GM23338 (cell line): ENCODE measurements at regions not wholly inside any gene's neighbourhood (a gene's known extent, or its start where the extent isn't known, plus 50 kb on each side); places are given as distances from the start of the nearest gene placed in this dataset.

Experiments
- JUNB ChIP-seq: IDR thresholded peaks from one replicate; pipeline ENCODE4 v1.6.1; 2016; ENCODE audit warnings: antibody characterized with exemption; ENCODE audit not compliant: unreplicated experiment
- STAT1 ChIP-seq: IDR thresholded peaks from one replicate; pipeline ENCODE4 v1.6.1; 2016; ENCODE audit warnings: antibody characterized with exemption; ENCODE audit not compliant: unreplicated experiment
- ZNF114 ChIP-seq: fragments of 250-450 bp; sonication (Bioruptor Pico); IDR thresholded peaks from 2 replicates; pipeline ENCODE4 v1.5.0; 2020; ENCODE audit warnings: mild to moderate bottlenecking, moderate library complexity
- TF ChIP-seq, protein P1 (sequence below): fragments of 250-450 bp; sonication (Bioruptor Pico); IDR thresholded peaks from 2 replicates; pipeline ENCODE4 v1.5.0; 2020; ENCODE audit warnings: mild to moderate bottlenecking, moderate library complexity
- TF ChIP-seq, protein P2 (sequence below): IDR thresholded peaks from one replicate; pipeline ENCODE4 v1.6.1; 2018; ENCODE audit warnings: antibody characterized with exemption; ENCODE audit not compliant: unreplicated experiment
- TF ChIP-seq, protein P3 (sequence below), 2 experiments: fragments of 200-600 bp in 1 of 2; sonication (generic) in 1 of 2; conservative IDR thresholded peaks; 2 replicates each; pipeline versions ENCODE4 v1.5.1 to v1.6.1; 2016 to 2017; ENCODE audit warnings: antibody characterized with exemption in 2 of 2, low read depth in 2 of 2, mild to moderate bottlenecking in 2 of 2, moderate library complexity in 1 of 2

DNA sequence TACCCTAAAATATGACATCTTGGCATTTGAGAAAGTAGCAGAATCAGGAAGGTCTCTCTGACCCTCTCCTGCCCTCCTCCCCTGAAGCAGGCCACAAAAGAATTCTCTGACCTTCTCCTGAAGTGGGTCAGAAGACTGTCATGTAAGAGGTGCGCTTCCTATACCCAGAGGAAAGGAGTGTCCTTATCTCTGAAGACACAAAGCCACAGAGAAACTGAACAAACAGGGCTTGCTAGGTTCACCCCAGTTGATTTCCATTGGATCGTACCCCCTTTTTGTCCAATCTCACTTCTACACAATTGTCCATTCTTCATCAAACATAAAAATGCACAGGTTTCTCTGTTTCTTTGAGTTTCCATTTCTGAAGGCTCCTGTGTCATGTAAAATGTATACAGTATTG is 272.0 kb upstream of the SOX4 start (continued):
- TF ChIP-seq, protein P1, sequence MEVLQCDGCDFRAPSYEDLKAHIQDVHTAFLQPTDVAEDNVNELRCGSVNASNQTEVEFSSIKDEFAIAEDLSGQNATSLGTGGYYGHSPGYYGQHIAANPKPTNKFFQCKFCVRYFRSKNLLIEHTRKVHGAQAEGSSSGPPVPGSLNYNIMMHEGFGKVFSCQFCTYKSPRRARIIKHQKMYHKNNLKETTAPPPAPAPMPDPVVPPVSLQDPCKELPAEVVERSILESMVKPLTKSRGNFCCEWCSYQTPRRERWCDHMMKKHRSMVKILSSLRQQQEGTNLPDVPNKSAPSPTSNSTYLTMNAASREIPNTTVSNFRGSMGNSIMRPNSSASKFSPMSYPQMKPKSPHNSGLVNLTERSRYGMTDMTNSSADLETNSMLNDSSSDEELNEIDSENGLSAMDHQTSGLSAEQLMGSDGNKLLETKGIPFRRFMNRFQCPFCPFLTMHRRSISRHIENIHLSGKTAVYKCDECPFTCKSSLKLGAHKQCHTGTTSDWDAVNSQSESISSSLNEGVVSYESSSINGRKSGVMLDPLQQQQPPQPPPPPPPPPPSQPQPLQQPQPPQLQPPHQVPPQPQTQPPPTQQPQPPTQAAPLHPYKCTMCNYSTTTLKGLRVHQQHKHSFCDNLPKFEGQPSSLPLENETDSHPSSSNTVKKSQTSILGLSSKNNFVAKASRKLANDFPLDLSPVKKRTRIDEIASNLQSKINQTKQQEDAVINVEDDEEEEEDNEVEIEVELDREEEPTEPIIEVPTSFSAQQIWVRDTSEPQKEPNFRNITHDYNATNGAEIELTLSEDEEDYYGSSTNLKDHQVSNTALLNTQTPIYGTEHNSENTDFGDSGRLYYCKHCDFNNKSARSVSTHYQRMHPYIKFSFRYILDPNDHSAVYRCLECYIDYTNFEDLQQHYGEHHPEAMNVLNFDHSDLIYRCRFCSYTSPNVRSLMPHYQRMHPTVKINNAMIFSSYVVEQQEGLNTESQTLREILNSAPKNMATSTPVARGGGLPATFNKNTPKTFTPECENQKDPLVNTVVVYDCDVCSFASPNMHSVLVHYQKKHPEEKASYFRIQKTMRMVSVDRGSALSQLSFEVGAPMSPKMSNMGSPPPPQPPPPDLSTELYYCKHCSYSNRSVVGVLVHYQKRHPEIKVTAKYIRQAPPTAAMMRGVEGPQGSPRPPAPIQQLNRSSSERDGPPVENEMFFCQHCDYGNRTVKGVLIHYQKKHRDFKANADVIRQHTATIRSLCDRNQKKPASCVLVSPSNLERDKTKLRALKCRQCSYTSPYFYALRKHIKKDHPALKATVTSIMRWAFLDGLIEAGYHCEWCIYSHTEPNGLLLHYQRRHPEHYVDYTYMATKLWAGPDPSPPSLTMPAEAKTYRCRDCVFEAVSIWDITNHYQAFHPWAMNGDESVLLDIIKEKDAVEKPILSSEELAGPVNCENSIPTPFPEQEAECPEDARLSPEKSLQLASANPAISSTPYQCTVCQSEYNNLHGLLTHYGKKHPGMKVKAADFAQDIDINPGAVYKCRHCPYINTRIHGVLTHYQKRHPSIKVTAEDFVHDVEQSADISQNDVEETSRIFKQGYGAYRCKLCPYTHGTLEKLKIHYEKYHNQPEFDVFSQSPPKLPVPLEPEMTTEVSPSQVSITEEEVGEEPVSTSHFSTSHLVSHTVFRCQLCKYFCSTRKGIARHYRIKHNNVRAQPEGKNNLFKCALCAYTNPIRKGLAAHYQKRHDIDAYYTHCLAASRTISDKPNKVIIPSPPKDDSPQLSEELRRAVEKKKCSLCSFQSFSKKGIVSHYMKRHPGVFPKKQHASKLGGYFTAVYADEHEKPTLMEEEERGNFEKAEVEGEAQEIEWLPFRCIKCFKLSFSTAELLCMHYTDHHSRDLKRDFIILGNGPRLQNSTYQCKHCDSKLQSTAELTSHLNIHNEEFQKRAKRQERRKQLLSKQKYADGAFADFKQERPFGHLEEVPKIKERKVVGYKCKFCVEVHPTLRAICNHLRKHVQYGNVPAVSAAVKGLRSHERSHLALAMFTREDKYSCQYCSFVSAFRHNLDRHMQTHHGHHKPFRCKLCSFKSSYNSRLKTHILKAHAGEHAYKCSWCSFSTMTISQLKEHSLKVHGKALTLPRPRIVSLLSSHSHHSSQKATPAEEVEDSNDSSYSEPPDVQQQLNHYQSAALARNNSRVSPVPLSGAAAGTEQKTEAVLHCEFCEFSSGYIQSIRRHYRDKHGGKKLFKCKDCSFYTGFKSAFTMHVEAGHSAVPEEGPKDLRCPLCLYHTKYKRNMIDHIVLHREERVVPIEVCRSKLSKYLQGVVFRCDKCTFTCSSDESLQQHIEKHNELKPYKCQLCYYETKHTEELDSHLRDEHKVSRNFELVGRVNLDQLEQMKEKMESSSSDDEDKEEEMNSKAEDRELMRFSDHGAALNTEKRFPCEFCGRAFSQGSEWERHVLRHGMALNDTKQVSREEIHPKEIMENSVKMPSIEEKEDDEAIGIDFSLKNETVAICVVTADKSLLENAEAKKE (CRISPR knock-in tag) = no peak
- TF ChIP-seq JUNB (no peak), ZNF114 (CRISPR knock-in tag) (no peak), STAT1 (no peak)
- TF ChIP-seq, protein P2, sequence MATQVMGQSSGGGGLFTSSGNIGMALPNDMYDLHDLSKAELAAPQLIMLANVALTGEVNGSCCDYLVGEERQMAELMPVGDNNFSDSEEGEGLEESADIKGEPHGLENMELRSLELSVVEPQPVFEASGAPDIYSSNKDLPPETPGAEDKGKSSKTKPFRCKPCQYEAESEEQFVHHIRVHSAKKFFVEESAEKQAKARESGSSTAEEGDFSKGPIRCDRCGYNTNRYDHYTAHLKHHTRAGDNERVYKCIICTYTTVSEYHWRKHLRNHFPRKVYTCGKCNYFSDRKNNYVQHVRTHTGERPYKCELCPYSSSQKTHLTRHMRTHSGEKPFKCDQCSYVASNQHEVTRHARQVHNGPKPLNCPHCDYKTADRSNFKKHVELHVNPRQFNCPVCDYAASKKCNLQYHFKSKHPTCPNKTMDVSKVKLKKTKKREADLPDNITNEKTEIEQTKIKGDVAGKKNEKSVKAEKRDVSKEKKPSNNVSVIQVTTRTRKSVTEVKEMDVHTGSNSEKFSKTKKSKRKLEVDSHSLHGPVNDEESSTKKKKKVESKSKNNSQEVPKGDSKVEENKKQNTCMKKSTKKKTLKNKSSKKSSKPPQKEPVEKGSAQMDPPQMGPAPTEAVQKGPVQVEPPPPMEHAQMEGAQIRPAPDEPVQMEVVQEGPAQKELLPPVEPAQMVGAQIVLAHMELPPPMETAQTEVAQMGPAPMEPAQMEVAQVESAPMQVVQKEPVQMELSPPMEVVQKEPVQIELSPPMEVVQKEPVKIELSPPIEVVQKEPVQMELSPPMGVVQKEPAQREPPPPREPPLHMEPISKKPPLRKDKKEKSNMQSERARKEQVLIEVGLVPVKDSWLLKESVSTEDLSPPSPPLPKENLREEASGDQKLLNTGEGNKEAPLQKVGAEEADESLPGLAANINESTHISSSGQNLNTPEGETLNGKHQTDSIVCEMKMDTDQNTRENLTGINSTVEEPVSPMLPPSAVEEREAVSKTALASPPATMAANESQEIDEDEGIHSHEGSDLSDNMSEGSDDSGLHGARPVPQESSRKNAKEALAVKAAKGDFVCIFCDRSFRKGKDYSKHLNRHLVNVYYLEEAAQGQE = no peak
- TF ChIP-seq, protein P3, sequence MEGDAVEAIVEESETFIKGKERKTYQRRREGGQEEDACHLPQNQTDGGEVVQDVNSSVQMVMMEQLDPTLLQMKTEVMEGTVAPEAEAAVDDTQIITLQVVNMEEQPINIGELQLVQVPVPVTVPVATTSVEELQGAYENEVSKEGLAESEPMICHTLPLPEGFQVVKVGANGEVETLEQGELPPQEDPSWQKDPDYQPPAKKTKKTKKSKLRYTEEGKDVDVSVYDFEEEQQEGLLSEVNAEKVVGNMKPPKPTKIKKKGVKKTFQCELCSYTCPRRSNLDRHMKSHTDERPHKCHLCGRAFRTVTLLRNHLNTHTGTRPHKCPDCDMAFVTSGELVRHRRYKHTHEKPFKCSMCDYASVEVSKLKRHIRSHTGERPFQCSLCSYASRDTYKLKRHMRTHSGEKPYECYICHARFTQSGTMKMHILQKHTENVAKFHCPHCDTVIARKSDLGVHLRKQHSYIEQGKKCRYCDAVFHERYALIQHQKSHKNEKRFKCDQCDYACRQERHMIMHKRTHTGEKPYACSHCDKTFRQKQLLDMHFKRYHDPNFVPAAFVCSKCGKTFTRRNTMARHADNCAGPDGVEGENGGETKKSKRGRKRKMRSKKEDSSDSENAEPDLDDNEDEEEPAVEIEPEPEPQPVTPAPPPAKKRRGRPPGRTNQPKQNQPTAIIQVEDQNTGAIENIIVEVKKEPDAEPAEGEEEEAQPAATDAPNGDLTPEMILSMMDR (conservative IDR thresholded peaks at IDR 0.05; ENCODE audit: low read depth in 2 of 2) = no peak
